Right lobe of liver (tissue), 4 donors: ENCODE measurements at regions not wholly inside any gene's neighbourhood (a gene's known extent, or its start where the extent isn't known, plus 50 kb on each side); places are given as distances from the start of the nearest gene placed in this dataset.

Experiments used
- CTCF ChIP-seq, 4 donors: fragments of 200-600 bp in 3 of 4; fragments of 450-650 bp in 1 of 4; IDR thresholded peaks; one replicate each; pipeline versions ENCODE4 v1.5.1 to v1.8.0; 2016 to 2022; ENCODE audit warnings: antibody characterized with exemption in 4 of 4, mild to moderate bottlenecking in 2 of 4
- POLR2A ChIP-seq: fragments of 450-650 bp; IDR thresholded peaks from one replicate; pipeline ENCODE4 v1.6.1; 2017; ENCODE audit warnings: antibody characterized with exemption, mild to moderate bottlenecking
- donor health status: DM: no; HTN: no; CAD: no.
- donor health status: DM: no; HTN: no; CAD: no.
- donor health status: DM: no; HTN: yes; CAD: no.

GRCh38 chr5:45826055-45826454, 129.9 kb upstream of the HCN1 start:
- TF ChIP-seq POLR2A (no peak), CTCF (IDR thresholded peaks at IDR 0.05) (no peak)
